OCI-LY1 (cell line): ENCODE measurements at regions not wholly inside any gene's neighbourhood (a gene's known extent, or its start where the extent isn't known, plus 50 kb on each side); places are given as distances from the start of the nearest gene placed in this dataset.

Experiments used
- H2AFZ ChIP-seq: fragments of 200-600 bp; sonication (generic), shearing (Covaris generic); 2 replicates; pipeline ENCODE4 v1.6.0; 2014; ENCODE audit warnings: antibody characterized with exemption, mild to moderate bottlenecking, low read length
- H3F3A ChIP-seq: fragments of 200-600 bp; sonication (generic), shearing (Covaris generic); 2 replicates; pipeline ENCODE4 v1.6.0; 2014; ENCODE audit warnings: mild to moderate bottlenecking, antibody characterized with exemption, low read length, moderate library complexity; ENCODE audit not compliant: insufficient read depth
- H3K27ac ChIP-seq: fragments of 200-600 bp; sonication (generic); 2 replicates; pipeline ENCODE4 v1.5.1; 2014; ENCODE audit warnings: low read length, mixed run types, mild to moderate bottlenecking, low read depth; ENCODE audit not compliant: poor library complexity, severe bottlenecking
- H3K27me3 ChIP-seq: fragments of 200-600 bp; sonication (generic); 2 replicates; pipeline ENCODE4 v1.6.0; 2014; ENCODE audit warnings: antibody characterized with exemption, mild to moderate bottlenecking, low read length, moderate library complexity; ENCODE audit not compliant: insufficient read depth
- H3K36me3 ChIP-seq: fragments of 200-600 bp; sonication (generic); 2 replicates; pipeline ENCODE4 v1.6.1; 2014; ENCODE audit warnings: mild to moderate bottlenecking, antibody characterized with exemption, low read length, moderate library complexity, mixed read lengths; ENCODE audit not compliant: insufficient read depth
- H3K4me1 ChIP-seq: fragments of 200-600 bp; sonication (generic); 2 replicates; pipeline ENCODE4 v1.5.1; 2014; ENCODE audit warnings: mild to moderate bottlenecking, low read length, moderate library complexity; ENCODE audit not compliant: insufficient read depth, severe bottlenecking
- H3K4me2 ChIP-seq: fragments of 200-600 bp; sonication (generic), shearing (Covaris generic); 2 replicates; pipeline ENCODE4 v1.6.1; 2014; ENCODE audit warnings: low read length
- H3K4me3 ChIP-seq: fragments of 200-600 bp; sonication (generic); 2 replicates; pipeline ENCODE4 v1.5.1; 2014; ENCODE audit warnings: low read length, low read depth, mild to moderate bottlenecking, mixed read lengths; ENCODE audit not compliant: poor library complexity, severe bottlenecking
- H3K79me2 ChIP-seq: fragments of 200-600 bp; shearing (Covaris generic); 2 replicates; pipeline ENCODE4 v1.6.1; 2016; ENCODE audit warnings: mixed run types, low read length, mixed read lengths; ENCODE audit not compliant: insufficient read depth
- H3K9ac ChIP-seq: fragments of 200-600 bp; sonication (generic), shearing (Covaris generic); 2 replicates; pipeline ENCODE4 v1.6.1; 2014; ENCODE audit warnings: mild to moderate bottlenecking, low read length, mixed read lengths
- H3K9me2 ChIP-seq: fragments of 200-600 bp; sonication (generic), shearing (Covaris generic); 2 replicates; pipeline ENCODE4 v1.6.1; 2014; ENCODE audit warnings: low read depth, mild to moderate bottlenecking, low read length, mixed read lengths
- H3K9me3 ChIP-seq: fragments of 200-600 bp; shearing (Covaris generic); 2 replicates; pipeline ENCODE4 v1.6.1; 2014; ENCODE audit warnings: low read length, mixed read lengths
- H4K20me1 ChIP-seq: fragments of 200-600 bp; sonication (generic), shearing (Covaris generic); 2 replicates; pipeline ENCODE4 v1.6.0; 2016; ENCODE audit warnings: mild to moderate bottlenecking, low read length; ENCODE audit not compliant: insufficient read depth
- EZH2 ChIP-seq: fragments of 200-600 bp; sonication (generic), shearing (Covaris generic); IDR thresholded peaks from 2 replicates; pipeline ENCODE4 v1.8.0; 2017; ENCODE audit warnings: borderline replicate concordance, mixed run types, mild to moderate bottlenecking, antibody characterized with exemption, low read length, moderate library complexity, mixed read lengths
- TF ChIP-seq, protein P1 (sequence below): fragments of 200-600 bp; sonication (generic), shearing (Covaris generic); IDR thresholded peaks from 2 replicates; pipeline ENCODE4 v1.5.1; 2017; ENCODE audit warnings: mild to moderate bottlenecking, antibody characterized with exemption, low read length, moderate library complexity, mixed read lengths

DNA sequence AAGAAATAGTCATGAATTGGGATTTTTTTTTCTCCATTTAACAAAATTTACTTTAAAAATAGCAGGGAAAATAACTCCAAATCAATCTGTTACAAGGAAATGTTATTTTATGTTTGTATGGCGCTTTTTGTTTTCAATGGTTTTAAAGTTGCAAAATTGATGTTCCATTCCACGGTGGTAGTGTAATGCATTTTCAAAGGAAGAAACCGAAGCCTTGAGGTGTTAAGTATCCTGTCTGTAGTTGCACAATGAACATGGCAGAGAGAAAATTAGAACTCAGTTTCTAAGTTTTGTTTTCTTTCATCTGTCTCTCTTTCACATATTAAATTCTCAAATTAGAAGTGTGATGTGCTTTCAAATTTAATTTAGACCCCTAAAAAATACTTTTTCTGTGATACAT, 841.8 kb downstream of the USP25 start:
- no peaks in the 10 kb centered on the region for H3K36me3 ChIP-seq
- no peaks in the 10 kb centered on the region for H3K79me2 ChIP-seq
- TF ChIP-seq EZH2: no peak
- TF ChIP-seq, protein P1, sequence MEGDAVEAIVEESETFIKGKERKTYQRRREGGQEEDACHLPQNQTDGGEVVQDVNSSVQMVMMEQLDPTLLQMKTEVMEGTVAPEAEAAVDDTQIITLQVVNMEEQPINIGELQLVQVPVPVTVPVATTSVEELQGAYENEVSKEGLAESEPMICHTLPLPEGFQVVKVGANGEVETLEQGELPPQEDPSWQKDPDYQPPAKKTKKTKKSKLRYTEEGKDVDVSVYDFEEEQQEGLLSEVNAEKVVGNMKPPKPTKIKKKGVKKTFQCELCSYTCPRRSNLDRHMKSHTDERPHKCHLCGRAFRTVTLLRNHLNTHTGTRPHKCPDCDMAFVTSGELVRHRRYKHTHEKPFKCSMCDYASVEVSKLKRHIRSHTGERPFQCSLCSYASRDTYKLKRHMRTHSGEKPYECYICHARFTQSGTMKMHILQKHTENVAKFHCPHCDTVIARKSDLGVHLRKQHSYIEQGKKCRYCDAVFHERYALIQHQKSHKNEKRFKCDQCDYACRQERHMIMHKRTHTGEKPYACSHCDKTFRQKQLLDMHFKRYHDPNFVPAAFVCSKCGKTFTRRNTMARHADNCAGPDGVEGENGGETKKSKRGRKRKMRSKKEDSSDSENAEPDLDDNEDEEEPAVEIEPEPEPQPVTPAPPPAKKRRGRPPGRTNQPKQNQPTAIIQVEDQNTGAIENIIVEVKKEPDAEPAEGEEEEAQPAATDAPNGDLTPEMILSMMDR: no peak
- H3K27ac ChIP-seq: no peak overlapping the region
- H3F3A ChIP-seq: no peaks in the 10 kb centered on the region
- H3K9me3 ChIP-seq: no peaks in the 10 kb centered on the region
- no peak overlapping the region for H3K4me3 ChIP-seq
- no peak overlapping the region for H2AFZ ChIP-seq
- no peaks in the 10 kb centered on the region for H3K9me2 ChIP-seq
- H3K4me1 ChIP-seq: no peaks in the 10 kb centered on the region
- no peaks in the 10 kb centered on the region for H4K20me1 ChIP-seq
- H3K4me2 ChIP-seq: no peak overlapping the region
- no peak overlapping the region for H3K9ac ChIP-seq
- H3K27me3 ChIP-seq: no peaks in the 10 kb centered on the region

DNA sequence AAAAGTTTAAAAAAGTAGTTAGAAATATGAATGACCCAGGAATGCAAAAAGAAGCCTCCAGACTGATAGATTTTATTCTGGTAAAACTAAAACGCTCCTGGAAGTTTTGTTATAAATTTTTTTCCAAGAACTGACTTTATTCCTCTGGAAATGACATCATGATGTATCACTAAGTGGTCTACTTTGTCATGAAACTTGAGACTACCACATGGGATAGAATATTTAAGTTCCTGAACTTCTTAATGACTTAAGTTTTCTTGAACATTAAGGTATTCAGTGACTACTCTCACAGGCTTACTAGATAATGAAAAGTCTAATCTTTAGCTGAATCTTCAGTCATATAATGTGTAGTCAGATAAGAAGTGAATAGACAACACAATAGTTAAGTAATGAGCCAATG, 842.2 kb downstream of the USP25 start:
- Histone ChIP-seq H3K79me2 (no peaks in the 10 kb centered on the region), H3K27ac (no peak overlapping the region), H3K9me3 (no peaks in the 10 kb centered on the region), H4K20me1 (no peaks in the 10 kb centered on the region), H3F3A (no peaks in the 10 kb centered on the region), H3K9ac (no peak overlapping the region), H3K4me2 (no peak overlapping the region), H3K9me2 (no peaks in the 10 kb centered on the region), H3K4me3 (no peak overlapping the region), H3K4me1 (no peaks in the 10 kb centered on the region), H3K36me3 (no peaks in the 10 kb centered on the region), H2AFZ (no peak overlapping the region), H3K27me3 (no peaks in the 10 kb centered on the region)
- no peak for TF ChIP-seq EZH2
- TF ChIP-seq, protein P1: no peak

DNA sequence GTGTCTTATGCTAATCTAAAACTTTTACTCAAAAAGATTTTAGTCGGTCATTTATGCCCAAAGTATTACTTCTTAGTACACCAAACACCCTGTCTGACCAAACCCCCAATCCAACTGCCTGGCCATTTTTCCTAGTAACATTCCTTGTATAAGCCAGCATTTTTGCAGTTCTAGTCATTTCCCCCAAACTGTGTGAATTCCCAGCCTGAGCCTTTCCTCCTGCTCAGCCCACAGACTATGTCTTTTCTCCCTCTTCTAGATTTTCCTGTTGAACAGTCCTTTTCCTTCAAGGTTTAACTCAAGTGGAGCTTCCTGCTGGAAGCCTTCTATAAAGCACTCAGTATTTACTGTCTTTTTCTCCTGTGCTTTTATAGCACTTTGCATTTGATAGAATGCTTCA, 843.8 kb downstream of the USP25 start:
- H3K4me1 ChIP-seq: no peaks in the 10 kb centered on the region
- H3K79me2 ChIP-seq: no peaks in the 10 kb centered on the region
- H3K9me2 ChIP-seq: no peaks in the 10 kb centered on the region
- H3K27me3 ChIP-seq: no peaks in the 10 kb centered on the region
- no peak overlapping the region for H3K27ac ChIP-seq
- H3K9me3 ChIP-seq: no peaks in the 10 kb centered on the region
- H2AFZ ChIP-seq: no peak overlapping the region
- H3K4me2 ChIP-seq: no peak overlapping the region
- H3K4me3 ChIP-seq: no peak overlapping the region
- no peaks in the 10 kb centered on the region for H4K20me1 ChIP-seq
- no peak for TF ChIP-seq EZH2
- TF ChIP-seq, protein P1: no peak
- no peak overlapping the region for H3K9ac ChIP-seq
- no peaks in the 10 kb centered on the region for H3F3A ChIP-seq
- no peaks in the 10 kb centered on the region for H3K36me3 ChIP-seq
